HEK293 (cell line): ENCODE measurements at regions not wholly inside any gene's neighbourhood (a gene's known extent, or its start where the extent isn't known, plus 50 kb on each side); places are given as distances from the start of the nearest gene placed in this dataset.

ENCODE experiments used
- CTCF ChIA-PET: fragments of 350-600 bp; formaldehyde crosslinking; extraction: SDS; loops from one replicate; lab custom pipeline; 2021; ENCODE audit warnings: antibody characterized with exemption; lab: Yijun Ruan, JAX
- POLR2A ChIA-PET: fragments of 300-600 bp; formaldehyde crosslinking; extraction: SDS; loops from one replicate; lab custom pipeline; 2020; ENCODE audit warnings: antibody characterized with exemption, inconsistent platforms; lab: Yijun Ruan, JAX
- H3K27ac ChIP-seq: fragments of 200-500 bp; sonication (Bioruptor generic); 2 replicates; pipeline ENCODE4 v1.5.1; 2014; ENCODE audit warnings: low read depth, low read length, control low read depth, inconsistent platforms; ENCODE audit errors: extremely low read depth
- H3K36me3 ChIP-seq, 2 experiments: fragments of 200-500 bp in 1 of 2; sonication (Bioruptor generic) in 1 of 2; 1 replicate in 1 of 2; 2 replicates in 1 of 2; pipeline ENCODE4 v1.5.1; 2014 to 2017; ENCODE audit warnings: inconsistent platforms in 2 of 2, low read length in 2 of 2; ENCODE audit not compliant: control insufficient read depth in 2 of 2, insufficient read depth in 1 of 2
- H3K4me1 ChIP-seq: fragments of 200-500 bp; sonication (Bioruptor generic); 2 replicates; pipeline ENCODE4 v1.5.1; 2014; ENCODE audit warnings: mild to moderate bottlenecking, low read length, inconsistent platforms; ENCODE audit not compliant: control insufficient read depth, insufficient read depth
- H3K4me3 ChIP-seq: 2 replicates; pipeline ENCODE4 v1.5.1; 2011; ENCODE audit warnings: low read depth, mild to moderate bottlenecking, control low read depth, low read length, moderate library complexity
- H3K9me3 ChIP-seq: fragments of 200-500 bp; sonication (Bioruptor generic); 2 replicates; pipeline ENCODE4 v1.5.1; 2014; ENCODE audit warnings: low read depth, low read length, inconsistent platforms; ENCODE audit not compliant: control insufficient read depth, insufficient read depth
- TCF7L2 ChIP-seq: IDR thresholded peaks from 2 replicates; pipeline ENCODE4 v1.6.1; 2011; ENCODE audit warnings: low read depth, mild to moderate bottlenecking, inconsistent platforms, low read length, moderate library complexity, borderline replicate concordance
- ZBTB17 ChIP-seq: fragments of 450-650 bp; formaldehyde crosslinking; IDR thresholded peaks from 2 replicates; pipeline ENCODE4 v1.5.1; 2016; ENCODE audit warnings: missing biosample characterization, missing genetic modification characterization
- ZNF211 ChIP-seq: fragments of 450-650 bp; formaldehyde crosslinking; IDR thresholded peaks from 2 replicates; pipeline ENCODE4 v1.5.1; 2016; ENCODE audit warnings: low read depth, missing biosample characterization, missing genetic modification characterization
- ZNF214 ChIP-seq: fragments of 450-650 bp; formaldehyde crosslinking; IDR thresholded peaks from 2 replicates; pipeline ENCODE4 v1.5.1; 2017; ENCODE audit warnings: missing biosample characterization, mild to moderate bottlenecking, missing genetic modification characterization, borderline replicate concordance
- ZNF248 ChIP-seq: fragments of 450-650 bp; formaldehyde crosslinking; IDR thresholded peaks from 2 replicates; pipeline ENCODE4 v1.5.1; 2017; ENCODE audit warnings: missing biosample characterization, missing genetic modification characterization
- ZNF416 ChIP-seq: fragments of 450-650 bp; formaldehyde crosslinking; IDR thresholded peaks from 2 replicates; pipeline ENCODE4 v1.5.1; 2016; ENCODE audit warnings: missing biosample characterization, missing genetic modification characterization
- ZNF433 ChIP-seq: fragments of 450-650 bp; formaldehyde crosslinking; IDR thresholded peaks from 2 replicates; pipeline ENCODE4 v1.5.1; 2016; ENCODE audit warnings: missing biosample characterization, missing genetic modification characterization, low read depth
- ZNF670 ChIP-seq: fragments of 450-650 bp; formaldehyde crosslinking; IDR thresholded peaks from 2 replicates; pipeline ENCODE4 v1.5.1; 2016; ENCODE audit warnings: missing biosample characterization, missing genetic modification characterization, low read depth
- ZNF768 ChIP-seq: fragments of 450-650 bp; formaldehyde crosslinking; IDR thresholded peaks from 2 replicates; pipeline ENCODE4 v1.5.1; 2018; ENCODE audit warnings: missing biosample characterization, mild to moderate bottlenecking, missing genetic modification characterization
- TF ChIP-seq, protein P1 (sequence below): fragments of 450-650 bp; formaldehyde crosslinking; IDR thresholded peaks from 2 replicates; pipeline ENCODE4 v1.5.1; 2016; ENCODE audit warnings: missing biosample characterization, missing genetic modification characterization
- TF ChIP-seq, protein P2 (sequence below): fragments of 450-650 bp; formaldehyde crosslinking; IDR thresholded peaks from 2 replicates; pipeline ENCODE4 v1.5.1; 2016; ENCODE audit warnings: missing biosample characterization, missing genetic modification characterization
- TF ChIP-seq, protein P3 (sequence below): fragments of 450-650 bp; formaldehyde crosslinking; IDR thresholded peaks from 2 replicates; pipeline ENCODE4 v1.5.1; 2016; ENCODE audit warnings: missing biosample characterization, missing genetic modification characterization, low read depth
- TF ChIP-seq, protein P4 (sequence below): fragments of 450-650 bp; formaldehyde crosslinking; IDR thresholded peaks from 2 replicates; pipeline ENCODE4 v1.5.1; 2016; ENCODE audit warnings: missing biosample characterization, missing genetic modification characterization
- TF ChIP-seq, protein P5 (sequence below): fragments of 450-650 bp; formaldehyde crosslinking; IDR thresholded peaks from 2 replicates; pipeline ENCODE4 v1.5.1; 2016; ENCODE audit warnings: missing biosample characterization, missing genetic modification characterization
- TF ChIP-seq, protein P6 (sequence below): fragments of 450-650 bp; formaldehyde crosslinking; IDR thresholded peaks from 2 replicates; pipeline ENCODE4 v1.5.1; 2016; ENCODE audit warnings: missing biosample characterization, missing genetic modification characterization, borderline replicate concordance

DNA sequence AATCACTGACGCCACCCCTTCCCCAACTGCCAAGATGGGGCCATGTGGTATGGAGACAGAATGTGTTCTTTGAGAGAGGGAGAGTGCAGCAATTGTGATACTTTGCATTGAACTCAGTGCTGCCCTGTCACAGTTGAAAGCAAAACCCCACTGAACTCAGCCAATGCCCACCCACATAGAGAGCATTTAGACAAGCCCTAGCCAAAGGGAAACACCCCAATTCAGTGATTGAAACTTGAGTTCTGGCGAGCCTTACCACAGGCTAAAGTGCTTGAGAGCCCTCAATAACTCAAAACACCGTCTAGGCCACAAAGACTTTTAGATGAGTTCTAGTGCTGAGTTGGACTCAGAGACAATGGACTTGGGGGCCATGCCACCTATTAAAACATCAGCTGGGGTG is 751.9 kb upstream of the POT1 start:
- ChIA-PET POLR2A (no interaction called here), CTCF (no interaction called here)
- Histone ChIP-seq H3K4me3 (no peak overlapping the region), H3K36me3 (no peaks in the 10 kb centered on the region), H3K4me1 (no peaks in the 10 kb centered on the region), H3K9me3 (no peaks in the 10 kb centered on the region), H3K27ac (no peak overlapping the region)
- TF ChIP-seq, protein P1, sequence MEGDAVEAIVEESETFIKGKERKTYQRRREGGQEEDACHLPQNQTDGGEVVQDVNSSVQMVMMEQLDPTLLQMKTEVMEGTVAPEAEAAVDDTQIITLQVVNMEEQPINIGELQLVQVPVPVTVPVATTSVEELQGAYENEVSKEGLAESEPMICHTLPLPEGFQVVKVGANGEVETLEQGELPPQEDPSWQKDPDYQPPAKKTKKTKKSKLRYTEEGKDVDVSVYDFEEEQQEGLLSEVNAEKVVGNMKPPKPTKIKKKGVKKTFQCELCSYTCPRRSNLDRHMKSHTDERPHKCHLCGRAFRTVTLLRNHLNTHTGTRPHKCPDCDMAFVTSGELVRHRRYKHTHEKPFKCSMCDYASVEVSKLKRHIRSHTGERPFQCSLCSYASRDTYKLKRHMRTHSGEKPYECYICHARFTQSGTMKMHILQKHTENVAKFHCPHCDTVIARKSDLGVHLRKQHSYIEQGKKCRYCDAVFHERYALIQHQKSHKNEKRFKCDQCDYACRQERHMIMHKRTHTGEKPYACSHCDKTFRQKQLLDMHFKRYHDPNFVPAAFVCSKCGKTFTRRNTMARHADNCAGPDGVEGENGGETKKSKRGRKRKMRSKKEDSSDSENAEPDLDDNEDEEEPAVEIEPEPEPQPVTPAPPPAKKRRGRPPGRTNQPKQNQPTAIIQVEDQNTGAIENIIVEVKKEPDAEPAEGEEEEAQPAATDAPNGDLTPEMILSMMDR, result no peak
- TF ChIP-seq ZNF214, result no peak
- TF ChIP-seq, protein P2, sequence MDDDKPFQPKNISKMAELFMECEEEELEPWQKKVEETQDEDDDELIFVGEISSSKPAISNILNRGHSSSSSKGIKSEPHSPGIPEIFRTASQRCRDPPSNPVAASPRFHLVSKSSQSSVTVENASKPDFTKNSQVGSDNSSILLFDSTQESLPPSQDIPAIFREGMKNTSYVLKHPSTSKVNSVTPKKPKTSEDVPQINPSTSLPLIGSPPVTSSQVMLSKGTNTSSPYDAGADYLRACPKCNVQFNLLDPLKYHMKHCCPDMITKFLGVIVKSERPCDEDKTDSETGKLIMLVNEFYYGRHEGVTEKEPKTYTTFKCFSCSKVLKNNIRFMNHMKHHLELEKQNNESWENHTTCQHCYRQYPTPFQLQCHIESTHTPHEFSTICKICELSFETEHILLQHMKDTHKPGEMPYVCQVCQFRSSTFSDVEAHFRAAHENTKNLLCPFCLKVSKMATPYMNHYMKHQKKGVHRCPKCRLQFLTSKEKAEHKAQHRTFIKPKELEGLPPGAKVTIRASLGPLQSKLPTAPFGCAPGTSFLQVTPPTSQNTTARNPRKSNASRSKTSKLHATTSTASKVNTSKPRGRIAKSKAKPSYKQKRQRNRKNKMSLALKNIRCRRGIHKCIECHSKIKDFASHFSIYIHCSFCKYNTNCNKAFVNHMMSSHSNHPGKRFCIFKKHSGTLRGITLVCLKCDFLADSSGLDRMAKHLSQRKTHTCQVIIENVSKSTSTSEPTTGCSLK (tag by site-specific recombination), result no peak

DNA sequence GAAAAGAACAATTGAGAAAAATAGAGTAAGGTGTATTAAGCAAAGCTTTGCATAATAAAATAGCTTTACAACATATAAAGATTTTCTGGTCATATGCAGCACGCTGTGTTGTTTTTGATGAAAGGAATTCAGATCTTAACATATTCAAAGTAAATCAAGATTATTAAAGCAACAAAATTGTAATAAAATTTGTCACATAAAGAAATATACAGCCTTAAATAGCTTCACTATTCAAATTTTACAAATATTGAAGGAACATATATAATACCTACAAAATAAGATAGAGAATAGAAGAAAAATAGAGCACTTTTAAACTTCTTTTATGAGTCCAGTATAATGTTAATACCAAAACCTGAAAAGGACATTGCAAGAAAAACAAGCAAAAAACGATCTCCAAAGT is 749.1 kb upstream of the POT1 start:
- H3K4me1 ChIP-seq, result no peaks in the 10 kb centered on the region
- H3K27ac ChIP-seq, result no peak overlapping the region
- TF ChIP-seq ZNF416 (tag by site-specific recombination), result no peak
- TF ChIP-seq ZNF433 (tag by site-specific recombination), result no peak
- TF ChIP-seq, protein P3, sequence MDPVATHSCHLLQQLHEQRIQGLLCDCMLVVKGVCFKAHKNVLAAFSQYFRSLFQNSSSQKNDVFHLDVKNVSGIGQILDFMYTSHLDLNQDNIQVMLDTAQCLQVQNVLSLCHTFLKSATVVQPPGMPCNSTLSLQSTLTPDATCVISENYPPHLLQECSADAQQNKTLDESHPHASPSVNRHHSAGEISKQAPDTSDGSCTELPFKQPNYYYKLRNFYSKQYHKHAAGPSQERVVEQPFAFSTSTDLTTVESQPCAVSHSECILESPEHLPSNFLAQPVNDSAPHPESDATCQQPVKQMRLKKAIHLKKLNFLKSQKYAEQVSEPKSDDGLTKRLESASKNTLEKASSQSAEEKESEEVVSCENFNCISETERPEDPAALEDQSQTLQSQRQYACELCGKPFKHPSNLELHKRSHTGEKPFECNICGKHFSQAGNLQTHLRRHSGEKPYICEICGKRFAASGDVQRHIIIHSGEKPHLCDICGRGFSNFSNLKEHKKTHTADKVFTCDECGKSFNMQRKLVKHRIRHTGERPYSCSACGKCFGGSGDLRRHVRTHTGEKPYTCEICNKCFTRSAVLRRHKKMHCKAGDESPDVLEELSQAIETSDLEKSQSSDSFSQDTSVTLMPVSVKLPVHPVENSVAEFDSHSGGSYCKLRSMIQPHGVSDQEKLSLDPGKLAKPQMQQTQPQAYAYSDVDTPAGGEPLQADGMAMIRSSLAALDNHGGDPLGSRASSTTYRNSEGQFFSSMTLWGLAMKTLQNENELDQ (tag by site-specific recombination), result no peak
- TF ChIP-seq, protein P4, sequence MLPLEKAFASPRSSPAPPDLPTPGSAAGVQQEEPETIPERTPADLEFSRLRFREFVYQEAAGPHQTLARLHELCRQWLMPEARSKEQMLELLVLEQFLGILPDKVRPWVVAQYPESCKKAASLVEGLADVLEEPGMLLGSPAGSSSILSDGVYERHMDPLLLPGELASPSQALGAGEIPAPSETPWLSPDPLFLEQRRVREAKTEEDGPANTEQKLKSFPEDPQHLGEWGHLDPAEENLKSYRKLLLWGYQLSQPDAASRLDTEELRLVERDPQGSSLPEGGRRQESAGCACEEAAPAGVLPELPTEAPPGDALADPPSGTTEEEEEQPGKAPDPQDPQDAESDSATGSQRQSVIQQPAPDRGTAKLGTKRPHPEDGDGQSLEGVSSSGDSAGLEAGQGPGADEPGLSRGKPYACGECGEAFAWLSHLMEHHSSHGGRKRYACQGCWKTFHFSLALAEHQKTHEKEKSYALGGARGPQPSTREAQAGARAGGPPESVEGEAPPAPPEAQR, result no peak
- TF ChIP-seq, protein P5, sequence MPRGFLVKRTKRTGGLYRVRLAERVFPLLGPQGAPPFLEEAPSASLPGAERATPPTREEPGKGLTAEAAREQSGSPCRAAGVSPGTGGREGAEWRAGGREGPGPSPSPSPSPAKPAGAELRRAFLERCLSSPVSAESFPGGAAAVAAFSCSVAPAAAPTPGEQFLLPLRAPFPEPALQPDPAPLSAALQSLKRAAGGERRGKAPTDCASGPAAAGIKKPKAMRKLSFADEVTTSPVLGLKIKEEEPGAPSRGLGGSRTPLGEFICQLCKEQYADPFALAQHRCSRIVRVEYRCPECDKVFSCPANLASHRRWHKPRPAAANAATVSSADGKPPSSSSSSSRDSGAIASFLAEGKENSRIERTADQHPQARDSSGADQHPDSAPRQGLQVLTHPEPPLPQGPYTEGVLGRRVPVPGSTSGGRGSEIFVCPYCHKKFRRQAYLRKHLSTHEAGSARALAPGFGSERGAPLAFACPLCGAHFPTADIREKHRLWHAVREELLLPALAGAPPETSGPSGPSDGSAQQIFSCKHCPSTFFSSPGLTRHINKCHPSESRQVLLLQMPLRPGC (tag by site-specific recombination), result no peak
- TF ChIP-seq, protein P6, sequence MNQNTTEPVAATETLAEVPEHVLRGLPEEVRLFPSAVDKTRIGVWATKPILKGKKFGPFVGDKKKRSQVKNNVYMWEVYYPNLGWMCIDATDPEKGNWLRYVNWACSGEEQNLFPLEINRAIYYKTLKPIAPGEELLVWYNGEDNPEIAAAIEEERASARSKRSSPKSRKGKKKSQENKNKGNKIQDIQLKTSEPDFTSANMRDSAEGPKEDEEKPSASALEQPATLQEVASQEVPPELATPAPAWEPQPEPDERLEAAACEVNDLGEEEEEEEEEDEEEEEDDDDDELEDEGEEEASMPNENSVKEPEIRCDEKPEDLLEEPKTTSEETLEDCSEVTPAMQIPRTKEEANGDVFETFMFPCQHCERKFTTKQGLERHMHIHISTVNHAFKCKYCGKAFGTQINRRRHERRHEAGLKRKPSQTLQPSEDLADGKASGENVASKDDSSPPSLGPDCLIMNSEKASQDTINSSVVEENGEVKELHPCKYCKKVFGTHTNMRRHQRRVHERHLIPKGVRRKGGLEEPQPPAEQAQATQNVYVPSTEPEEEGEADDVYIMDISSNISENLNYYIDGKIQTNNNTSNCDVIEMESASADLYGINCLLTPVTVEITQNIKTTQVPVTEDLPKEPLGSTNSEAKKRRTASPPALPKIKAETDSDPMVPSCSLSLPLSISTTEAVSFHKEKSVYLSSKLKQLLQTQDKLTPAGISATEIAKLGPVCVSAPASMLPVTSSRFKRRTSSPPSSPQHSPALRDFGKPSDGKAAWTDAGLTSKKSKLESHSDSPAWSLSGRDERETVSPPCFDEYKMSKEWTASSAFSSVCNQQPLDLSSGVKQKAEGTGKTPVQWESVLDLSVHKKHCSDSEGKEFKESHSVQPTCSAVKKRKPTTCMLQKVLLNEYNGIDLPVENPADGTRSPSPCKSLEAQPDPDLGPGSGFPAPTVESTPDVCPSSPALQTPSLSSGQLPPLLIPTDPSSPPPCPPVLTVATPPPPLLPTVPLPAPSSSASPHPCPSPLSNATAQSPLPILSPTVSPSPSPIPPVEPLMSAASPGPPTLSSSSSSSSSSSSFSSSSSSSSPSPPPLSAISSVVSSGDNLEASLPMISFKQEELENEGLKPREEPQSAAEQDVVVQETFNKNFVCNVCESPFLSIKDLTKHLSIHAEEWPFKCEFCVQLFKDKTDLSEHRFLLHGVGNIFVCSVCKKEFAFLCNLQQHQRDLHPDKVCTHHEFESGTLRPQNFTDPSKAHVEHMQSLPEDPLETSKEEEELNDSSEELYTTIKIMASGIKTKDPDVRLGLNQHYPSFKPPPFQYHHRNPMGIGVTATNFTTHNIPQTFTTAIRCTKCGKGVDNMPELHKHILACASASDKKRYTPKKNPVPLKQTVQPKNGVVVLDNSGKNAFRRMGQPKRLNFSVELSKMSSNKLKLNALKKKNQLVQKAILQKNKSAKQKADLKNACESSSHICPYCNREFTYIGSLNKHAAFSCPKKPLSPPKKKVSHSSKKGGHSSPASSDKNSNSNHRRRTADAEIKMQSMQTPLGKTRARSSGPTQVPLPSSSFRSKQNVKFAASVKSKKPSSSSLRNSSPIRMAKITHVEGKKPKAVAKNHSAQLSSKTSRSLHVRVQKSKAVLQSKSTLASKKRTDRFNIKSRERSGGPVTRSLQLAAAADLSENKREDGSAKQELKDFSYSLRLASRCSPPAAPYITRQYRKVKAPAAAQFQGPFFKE (tag by site-specific recombination), result no peak
- no peak for TF ChIP-seq TCF7L2
- TF ChIP-seq ZNF211 (tag by site-specific recombination), result no peak
- TF ChIP-seq ZNF248, result no peak
- TF ChIP-seq ZBTB17 (tag by site-specific recombination), result no peak
- TF ChIP-seq ZNF768 (tag by site-specific recombination), result no peak
- TF ChIP-seq ZNF670 (tag by site-specific recombination), result no peak
- TF ChIP-seq, all 188 proteins: peak for 0
- Histone ChIP-seq H3K36me3 (no peaks in the 10 kb centered on the region), H3K9me3 (no peaks in the 10 kb centered on the region), H3K4me3 (no peak overlapping the region)
- ChIA-PET CTCF (interaction anchor here (0.6 kb wide), 1 partner anchor 459 kb away, joined by 3 read pairs; no protein-coding TSS in a partner anchor), POLR2A (no interaction called here)
